ENCODE measurements at regions not wholly inside any gene's neighbourhood (a gene's known extent, or its start where the extent isn't known, plus 50 kb on each side); places are given as distances from the start of the nearest gene placed in this dataset.
"Not testable (repeated sequence)": the region's sequence is repeated elsewhere in the genome, so short reads cannot be mapped to it uniquely, and the experiment has no call there.

- not testable (repeated sequence) for DNase-seq
These were observed 623.1 kb downstream of the DSC3 start for GRCh38 chr18:30419399-30419798.

GRCh38 chr18:30415903-30416302 is 626.6 kb downstream of the DSC3 start:
- DNase-seq: no peak

GRCh38 chr18:30409120-30409519 is 633.4 kb downstream of the DSC3 start:
- DNase-seq: no peak

GRCh38 chr18:30406728-30407127 is 635.8 kb downstream of the DSC3 start:
- DNase-seq: no peak

GRCh38 chr18:30405038-30405437 is 637.5 kb downstream of the DSC3 start:
- no peak for DNase-seq

GRCh38 chr18:30404422-30404821 is 638.1 kb downstream of the DSC3 start:
- DNase-seq: no peak

GRCh38 chr18:30403278-30403677 is 639.3 kb downstream of the DSC3 start:
- DNase-seq: no peak

GRCh38 chr18:30387401-30387800 is 655.1 kb downstream of the DSC3 start:
- DNase-seq: no peak

- no peak for DNase-seq
These were observed 655.9 kb downstream of the DSC3 start for GRCh38 chr18:30386624-30387023.

- DNase-seq: no peak
These were observed 656.9 kb downstream of the DSC3 start for GRCh38 chr18:30385684-30386083.

GRCh38 chr18:30381826-30382225 is 660.7 kb downstream of the DSC3 start:
- no peak for DNase-seq

GRCh38 chr18:30378097-30378496 is 664.4 kb downstream of the DSC3 start:
- DNase-seq: no peak

- no peak for DNase-seq
These were observed 666.0 kb downstream of the DSC3 start for GRCh38 chr18:30376515-30376914.

- no peak for DNase-seq
These were observed 680.5 kb downstream of the DSC3 start for GRCh38 chr18:30361864-30362540.

GRCh38 chr18:30359521-30359920 is 683.0 kb downstream of the DSC3 start:
- DNase-seq: no peak

- DNase-seq: no peak
These were observed 684.0 kb downstream of the DSC3 start for GRCh38 chr18:30358555-30358954.

GRCh38 chr18:30352551-30353168 is 689.9 kb downstream of the DSC3 start:
- no peak for DNase-seq

GRCh38 chr18:30350263-30350662 is 692.3 kb downstream of the DSC3 start:
- DNase-seq: no peak

GRCh38 chr18:30343090-30343489 is 699.5 kb downstream of the DSC3 start:
- DNase-seq: peak; percentile 60

GRCh38 chr18:30342675-30343074 is 699.9 kb downstream of the DSC3 start:
- peak; percentile 60 for DNase-seq

GRCh38 chr18:30334781-30335180 is 707.8 kb downstream of the DSC3 start:
- no peak for DNase-seq

- no peak for DNase-seq
These were observed 709.2 kb downstream of the DSC3 start for GRCh38 chr18:30333310-30333709.

- DNase-seq: no peak
These were observed 713.7 kb downstream of the DSC3 start for GRCh38 chr18:30328839-30329238.

GRCh38 chr18:30302181-30302580 is 740.4 kb downstream of the DSC3 start:
- no peak for DNase-seq

- DNase-seq: no peak
These were observed 743.8 kb downstream of the DSC3 start for GRCh38 chr18:30298769-30299168.

Measured in DMS153 (cell line).